Trophoblast cell (in vitro differentiated cells and primary cell): ENCODE measurements at regions not wholly inside any gene's neighbourhood (a gene's known extent, or its start where the extent isn't known, plus 50 kb on each side); places are given as distances from the start of the nearest gene placed in this dataset.

Experiments
- DNase-seq, 2 donors: peaks; one replicate each; pipeline ENCODE4 v3.0.0-alpha.2; 2016
- H2AFZ ChIP-seq: 2 replicates; pipeline ENCODE4 v1.6.1; 2013; ENCODE audit warnings: low read length, moderate library complexity, mild to moderate bottlenecking; ENCODE audit not compliant: insufficient read depth, poor library complexity
- H2AK5ac ChIP-seq: 2 replicates; pipeline ENCODE4 v1.6.1; 2013; ENCODE audit warnings: mild to moderate bottlenecking, low read length
- H2BK120ac ChIP-seq: 2 replicates; pipeline ENCODE4 v1.6.1; 2013; ENCODE audit warnings: low read length, mild to moderate bottlenecking, moderate library complexity; ENCODE audit not compliant: insufficient read depth, poor library complexity
- H2BK12ac ChIP-seq: 2 replicates; pipeline ENCODE4 v1.6.1; 2013; ENCODE audit warnings: mild to moderate bottlenecking, low read length, moderate library complexity
- H2BK5ac ChIP-seq: 2 replicates; pipeline ENCODE4 v1.6.1; 2013; ENCODE audit warnings: low read length, low read depth, moderate library complexity, mild to moderate bottlenecking; ENCODE audit not compliant: poor library complexity
- H3K14ac ChIP-seq: 2 replicates; pipeline ENCODE4 v1.6.1; 2013; ENCODE audit warnings: mild to moderate bottlenecking, low read length
- H3K18ac ChIP-seq: 2 replicates; pipeline ENCODE4 v1.6.1; 2013; ENCODE audit warnings: mild to moderate bottlenecking, low read length
- H3K23ac ChIP-seq: 2 replicates; pipeline ENCODE4 v1.6.1; 2013; ENCODE audit warnings: low read length
- H3K27ac ChIP-seq: 2 replicates; pipeline ENCODE4 v1.5.1; 2013; ENCODE audit warnings: low read depth, mild to moderate bottlenecking, inconsistent platforms, low read length, moderate library complexity
- H3K27me3 ChIP-seq: 2 replicates; pipeline ENCODE4 v1.6.1; 2013; ENCODE audit warnings: inconsistent platforms, mild to moderate bottlenecking, low read length, moderate library complexity; ENCODE audit not compliant: insufficient read depth
- H3K36me3 ChIP-seq, 2 experiments: 1 replicate in 1 of 2; 2 replicates in 1 of 2; pipeline ENCODE4 v1.6.1; 2013; ENCODE audit warnings: low read length in 2 of 2, mild to moderate bottlenecking in 2 of 2, moderate library complexity in 1 of 2; ENCODE audit not compliant: insufficient read depth in 2 of 2, control insufficient read depth in 1 of 2
- H3K4ac ChIP-seq: 2 replicates; pipeline ENCODE4 v1.6.1; 2013; ENCODE audit warnings: low read depth, mild to moderate bottlenecking, low read length, moderate library complexity
- H3K4me1 ChIP-seq, 2 experiments: 1 replicate in 1 of 2; 2 replicates in 1 of 2; pipeline ENCODE4 v1.6.1; 2013; ENCODE audit warnings: low read length in 2 of 2, mild to moderate bottlenecking in 2 of 2, moderate library complexity in 1 of 2; ENCODE audit not compliant: insufficient read depth in 2 of 2, control insufficient read depth in 1 of 2
- H3K4me2 ChIP-seq: 2 replicates; pipeline ENCODE4 v1.6.1; 2013; ENCODE audit warnings: inconsistent platforms, mild to moderate bottlenecking, low read length, moderate library complexity
- H3K4me3 ChIP-seq: 2 replicates; pipeline ENCODE4 v1.5.1; 2013; ENCODE audit warnings: mild to moderate bottlenecking, low read depth, low read length, inconsistent platforms
- H3K79me1 ChIP-seq: one replicate; pipeline ENCODE4 v1.6.1; 2013; ENCODE audit warnings: low read length
- H3K79me2 ChIP-seq: 2 replicates; pipeline ENCODE4 v1.6.1; 2013; ENCODE audit warnings: low read length, mild to moderate bottlenecking; ENCODE audit not compliant: control insufficient read depth, insufficient read depth, poor library complexity
- H3K9ac ChIP-seq: 2 replicates; pipeline ENCODE4 v1.6.1; 2013; ENCODE audit warnings: mild to moderate bottlenecking, low read length
- H3K9me3 ChIP-seq: 2 replicates; pipeline ENCODE4 v1.6.1; 2013; ENCODE audit warnings: low read depth, mild to moderate bottlenecking, control low read depth, inconsistent platforms, low read length; ENCODE audit not compliant: insufficient read depth
- H4K12ac ChIP-seq: 2 replicates; pipeline ENCODE4 v1.6.1; 2013; ENCODE audit warnings: low read depth, mild to moderate bottlenecking, low read length, moderate library complexity
- H4K8ac ChIP-seq: 2 replicates; pipeline ENCODE4 v1.6.1; 2013; ENCODE audit warnings: low read depth, mild to moderate bottlenecking, low read length, moderate library complexity
- H4K91ac ChIP-seq: one replicate; pipeline ENCODE4 v1.6.1; 2013; ENCODE audit warnings: low read depth, mild to moderate bottlenecking, low read length, moderate library complexity
- WGBS: extraction: QIAGEN DNeasy Blood & Tissue Kit; methylation state at CpG from one replicate; pipeline ENCODE4 v1.1.7; 2013; ENCODE audit warnings: missing lambda C conversion rate; ENCODE audit not compliant: insufficient read length, insufficient coverage; ENCODE audit errors: extremely low coverage; 5-methylcytosine and 5-hydroxymethylcytosine counted together

DNA sequence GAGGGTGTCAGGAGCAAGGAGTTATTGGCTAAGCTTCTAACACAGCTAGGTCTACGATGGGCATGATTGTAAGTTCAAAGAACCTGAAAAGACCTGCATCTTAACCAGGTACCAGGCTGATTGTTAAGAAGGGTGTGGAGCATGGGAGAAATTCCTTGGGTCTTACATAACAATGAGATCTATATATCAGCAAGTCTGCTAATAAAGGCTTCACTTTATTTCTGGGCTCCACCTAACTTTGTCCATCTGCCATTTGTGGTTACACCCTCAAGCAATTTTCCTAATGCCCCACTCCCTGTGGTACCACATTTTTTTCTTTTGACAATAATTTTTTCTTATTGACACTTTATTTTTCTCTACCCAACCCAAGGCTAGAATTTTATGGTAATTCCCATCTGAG is 223.5 kb upstream of the JAG1 start:
- no peak for DNase-seq
- no peak overlapping the region for H4K8ac ChIP-seq
- no peak overlapping the region for H2AK5ac ChIP-seq
- no peaks in the 10 kb centered on the region for H3K79me1 ChIP-seq
- H3K4me3 ChIP-seq: no peak overlapping the region
- H4K12ac ChIP-seq: no peak overlapping the region
- no peak overlapping the region for H2BK12ac ChIP-seq
- no peak overlapping the region for H4K91ac ChIP-seq
- H2AFZ ChIP-seq: no peak overlapping the region
- WGBS: no CpG with 5 or more reads among the region's 1 CpG
- H3K14ac ChIP-seq: no peak overlapping the region
- no peak overlapping the region for H3K4me2 ChIP-seq
- no peak overlapping the region for H3K27ac ChIP-seq
- no peak overlapping the region for H3K18ac ChIP-seq
- no peaks in the 10 kb centered on the region for H3K79me2 ChIP-seq
- H3K27me3 ChIP-seq: no peaks in the 10 kb centered on the region
- H3K9me3 ChIP-seq: peaks cover 1% of the 10 kb centered on the region
- H3K36me3 ChIP-seq: no peaks in the 10 kb centered on the region
- H3K4ac ChIP-seq: no peak overlapping the region
- no peak overlapping the region for H3K23ac ChIP-seq
- no peaks in the 10 kb centered on the region for H3K4me1 ChIP-seq
- H3K9ac ChIP-seq: no peak overlapping the region
- H2BK120ac ChIP-seq: no peak overlapping the region
- no peak overlapping the region for H2BK5ac ChIP-seq

DNA sequence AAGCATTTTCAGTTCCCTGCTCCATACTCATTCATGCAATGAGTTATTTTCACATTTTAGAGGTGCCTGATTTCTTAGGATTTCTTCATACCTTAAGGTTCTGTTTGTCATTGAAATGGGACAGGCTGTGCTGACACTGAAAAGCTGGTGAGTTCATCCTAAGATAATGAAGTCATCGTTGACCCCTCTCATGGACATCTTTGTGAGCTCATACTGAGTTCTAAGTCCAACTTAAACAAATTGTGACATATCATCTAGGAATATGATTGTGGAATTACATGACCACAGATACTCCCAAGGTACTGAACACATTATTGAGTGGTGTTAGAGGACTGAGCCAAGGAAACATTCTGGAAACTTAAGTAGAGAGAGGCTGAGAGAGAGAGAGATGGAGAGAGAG is 224.8 kb upstream of the JAG1 start:
- H4K91ac ChIP-seq: no peak overlapping the region
- H3K18ac ChIP-seq: no peak overlapping the region
- no peak overlapping the region for H3K27ac ChIP-seq
- H3K9ac ChIP-seq: no peak overlapping the region
- no peaks in the 10 kb centered on the region for H3K4me1 ChIP-seq
- no peaks in the 10 kb centered on the region for H3K79me1 ChIP-seq
- no peak overlapping the region for H3K4ac ChIP-seq
- no peak overlapping the region for H2BK5ac ChIP-seq
- H3K4me3 ChIP-seq: no peak overlapping the region
- WGBS: no CpG with 5 or more reads among the region's 1 CpG
- H2AFZ ChIP-seq: no peak overlapping the region
- no peak for DNase-seq
- H2BK12ac ChIP-seq: no peak overlapping the region
- no peaks in the 10 kb centered on the region for H3K27me3 ChIP-seq
- H3K9me3 ChIP-seq: peaks cover 1% of the 10 kb centered on the region
- H3K23ac ChIP-seq: no peak overlapping the region
- no peak overlapping the region for H2BK120ac ChIP-seq
- H3K14ac ChIP-seq: no peak overlapping the region
- no peaks in the 10 kb centered on the region for H3K79me2 ChIP-seq
- H4K8ac ChIP-seq: no peak overlapping the region
- H2AK5ac ChIP-seq: no peak overlapping the region
- H3K36me3 ChIP-seq: no peaks in the 10 kb centered on the region
- H3K4me2 ChIP-seq: no peak overlapping the region
- no peak overlapping the region for H4K12ac ChIP-seq

DNA sequence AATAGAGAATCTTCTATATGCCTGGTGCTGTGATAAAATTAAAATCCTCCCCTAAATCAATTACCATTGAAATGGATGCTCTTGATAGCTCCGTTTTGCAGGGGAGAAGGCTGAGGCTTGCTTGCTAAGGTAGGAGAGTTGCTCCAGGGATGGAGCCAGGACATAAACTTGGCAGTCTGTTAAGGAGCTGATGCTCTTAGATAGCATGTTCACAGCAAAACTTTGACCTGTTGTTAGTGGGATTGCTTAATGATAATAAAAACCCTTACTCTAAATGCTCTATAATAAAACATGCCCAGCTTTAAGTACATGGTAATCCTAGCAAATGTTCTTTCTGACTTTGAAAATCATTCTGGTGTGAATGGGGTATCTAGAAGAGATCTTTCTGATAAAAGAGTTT is 228.4 kb upstream of the JAG1 start:
- WGBS: no CpG with 5 or more reads among the region's 1 CpG
- no peak overlapping the region for H2AK5ac ChIP-seq

GRCh38 chr20:10902576-10903282 is 228.9 kb upstream of the JAG1 start:
- Histone ChIP-seq H4K12ac (no peak overlapping the region), H3K9me3 (peaks cover 1% of the 10 kb centered on the region), H3K79me1 (no peaks in the 10 kb centered on the region), H2BK120ac (no peak overlapping the region), H3K4me2 (no peak overlapping the region), H4K8ac (no peak overlapping the region), H3K18ac (no peak overlapping the region), H2AFZ (no peak overlapping the region), H4K91ac (no peak overlapping the region), H3K27me3 (no peaks in the 10 kb centered on the region), H2BK12ac (no peak overlapping the region), H3K4me3 (no peak overlapping the region), H3K14ac (no peak overlapping the region), H3K79me2 (no peaks in the 10 kb centered on the region), H3K23ac (no peak overlapping the region), H2BK5ac (no peak overlapping the region), H3K36me3 (no peaks in the 10 kb centered on the region), H3K9ac (no peak overlapping the region), H3K4ac (no peak overlapping the region), H3K4me1 (no peaks in the 10 kb centered on the region), H2AK5ac (no peak overlapping the region), H3K27ac (no peak overlapping the region)
- DNase-seq: no peak
- WGBS: no CpG with 5 or more reads among the region's 1 CpG

More for the DNA sequence above, 228.4 kb upstream of the JAG1 start:
- H3K79me2 ChIP-seq: no peaks in the 10 kb centered on the region
- no peak for DNase-seq
- no peak overlapping the region for H2BK12ac ChIP-seq
- no peak overlapping the region for H3K4me2 ChIP-seq
- no peak overlapping the region for H3K4ac ChIP-seq
- H2AFZ ChIP-seq: no peak overlapping the region
- no peak overlapping the region for H2BK5ac ChIP-seq
- no peaks in the 10 kb centered on the region for H3K79me1 ChIP-seq
- H3K23ac ChIP-seq: no peak overlapping the region
- no peaks in the 10 kb centered on the region for H3K36me3 ChIP-seq
- no peak overlapping the region for H3K18ac ChIP-seq
- no peaks in the 10 kb centered on the region for H3K27me3 ChIP-seq
- no peak overlapping the region for H4K91ac ChIP-seq
- no peak overlapping the region for H2BK120ac ChIP-seq
- H3K4me3 ChIP-seq: no peak overlapping the region
- no peak overlapping the region for H4K12ac ChIP-seq
- peaks cover 1% of the 10 kb centered on the region for H3K9me3 ChIP-seq
- H3K4me1 ChIP-seq: no peaks in the 10 kb centered on the region
- no peak overlapping the region for H3K27ac ChIP-seq
- H3K9ac ChIP-seq: no peak overlapping the region
- no peak overlapping the region for H3K14ac ChIP-seq
- no peak overlapping the region for H4K8ac ChIP-seq
